GM06990 (cell line): ENCODE measurements at regions not wholly inside any gene's neighbourhood (a gene's known extent, or its start where the extent isn't known, plus 50 kb on each side); places are given as distances from the start of the nearest gene placed in this dataset.

ENCODE experiments used
- DNase-seq: peaks from one replicate; pipeline ENCODE4 v3.0.0-alpha.2; 2011; ENCODE audit not compliant: insufficient read length; ENCODE audit errors: extremely low read depth
- H3K27me3 ChIP-seq: replicated peaks from 2 replicates; pipeline ENCODE4 v1.6.0; 2011; ENCODE audit warnings: low read length; ENCODE audit not compliant: control insufficient read depth, insufficient read depth
- H3K36me3 ChIP-seq: 2 replicates; pipeline ENCODE4 v1.5.1; 2011; ENCODE audit warnings: low read length; ENCODE audit not compliant: control insufficient read depth, insufficient read depth
- H3K4me3 ChIP-seq: replicated peaks from 2 replicates; pipeline ENCODE4 v1.5.1; 2011; ENCODE audit warnings: low read depth, mild to moderate bottlenecking, control low read depth, low read length
- CTCF ChIP-seq: IDR thresholded peaks from 2 replicates; pipeline ENCODE4 v1.5.1; 2011; ENCODE audit warnings: low read length, control low read depth, mild to moderate bottlenecking, inconsistent platforms; ENCODE audit not compliant: insufficient read depth, poor library complexity, severe bottlenecking

GRCh38 chr12:114888928-114889584 is 205.1 kb upstream of the TBX3 start:
- no peak for DNase-seq
- Histone ChIP-seq H3K4me3 (no peak overlapping the region), H3K27me3 (no peaks in the 10 kb centered on the region), H3K36me3 (no peaks in the 10 kb centered on the region)
- no peak for TF ChIP-seq CTCF

DNA sequence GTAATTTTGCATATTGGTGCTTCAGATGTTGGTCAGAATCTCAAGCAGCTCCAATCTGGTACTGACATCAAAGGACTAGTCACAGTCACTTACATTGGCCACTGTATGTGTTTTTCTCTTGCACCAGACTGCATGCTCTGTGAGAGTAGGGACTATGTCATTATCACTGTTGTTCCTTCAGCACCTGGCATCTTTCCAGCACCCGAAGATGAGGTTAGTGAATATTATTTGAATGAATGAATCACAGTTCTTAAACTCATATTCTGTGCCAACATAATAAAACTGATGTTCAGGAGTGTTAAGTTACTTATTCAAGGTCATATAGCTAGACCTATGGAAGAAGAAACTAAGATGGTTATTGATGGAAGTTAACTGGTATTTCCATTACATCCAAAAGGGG is 204.5 kb upstream of the TBX3 start:
- no peak overlapping the region for H3K4me3 ChIP-seq
- no peaks in the 10 kb centered on the region for H3K27me3 ChIP-seq
- no peaks in the 10 kb centered on the region for H3K36me3 ChIP-seq
- DNase-seq: no peak
- TF ChIP-seq CTCF: no peak

GRCh38 chr12:114885501-114885900 is 201.5 kb upstream of the TBX3 start:
- no peak for TF ChIP-seq CTCF
- Histone ChIP-seq H3K4me3 (no peak overlapping the region), H3K27me3 (no peaks in the 10 kb centered on the region), H3K36me3 (no peaks in the 10 kb centered on the region)
- no peak for DNase-seq

GRCh38 chr12:114884575-114884974 is 200.6 kb upstream of the TBX3 start:
- no peak for DNase-seq
- no peak for TF ChIP-seq CTCF
- H3K36me3 ChIP-seq: no peaks in the 10 kb centered on the region
- H3K27me3 ChIP-seq: no peaks in the 10 kb centered on the region
- no peak overlapping the region for H3K4me3 ChIP-seq

GRCh38 chr12:114882083-114882482 is 198.1 kb upstream of the TBX3 start:
- H3K4me3 ChIP-seq: no peak overlapping the region
- TF ChIP-seq CTCF: no peak
- H3K36me3 ChIP-seq: no peaks in the 10 kb centered on the region
- H3K27me3 ChIP-seq: no peaks in the 10 kb centered on the region
- DNase-seq: no peak

DNA sequence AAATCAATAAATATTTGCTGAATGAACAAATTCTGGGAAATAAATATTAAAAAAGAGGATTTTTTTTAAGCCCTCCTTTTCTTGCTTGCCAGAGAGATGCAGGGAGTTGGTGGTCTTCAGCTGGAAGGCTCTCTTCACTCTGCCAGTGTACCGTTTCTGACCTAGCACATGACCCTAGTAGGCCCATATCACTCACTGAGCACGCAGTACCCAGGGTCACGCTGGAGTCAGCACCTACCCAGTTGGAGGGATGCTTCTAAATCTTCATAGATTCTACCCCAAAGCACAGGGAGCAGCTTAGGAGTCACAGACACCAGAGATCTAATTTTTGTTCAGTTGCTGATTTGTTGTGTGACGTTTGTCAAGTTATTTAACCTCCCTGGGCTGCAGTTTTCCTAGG is 195.4 kb upstream of the TBX3 start:
- H3K4me3 ChIP-seq: no peak overlapping the region
- H3K36me3 ChIP-seq: no peaks in the 10 kb centered on the region
- no peaks in the 10 kb centered on the region for H3K27me3 ChIP-seq
- no peak for TF ChIP-seq CTCF
- DNase-seq: no peak
